Left lung (tissue), 4 donors: ENCODE measurements at regions not wholly inside any gene's neighbourhood (a gene's known extent, or its start where the extent isn't known, plus 50 kb on each side); places are given as distances from the start of the nearest gene placed in this dataset.
A peak's percentile ranks its signal among the peaks of the same experiment; 100 is the strongest.

Experiments used
- ATAC-seq: fragments of 200-7000 bp; cut with Tn5 transposase; one replicate; pipeline ENCODE4 v1.9.1; 2020; ENCODE audit warnings: moderate library complexity
- DNase-seq, 4 donors: peaks; one replicate each; pipeline ENCODE4 v3.0.0-alpha.2; 2013 to 2020
- H3K27ac ChIP-seq, 2 donors: fragments of 200-600 bp; sonication (generic) in 1 of 2; one replicate each; pipeline versions ENCODE4 v1.5.0 to v1.8.0; 2020 to 2021
- H3K27me3 ChIP-seq, 2 donors: fragments of 200-600 bp; sonication (generic) in 1 of 2; one replicate each; pipeline versions ENCODE4 v1.5.0 to v1.8.0; 2020 to 2021
- H3K36me3 ChIP-seq, 2 donors: fragments of 200-600 bp; sonication (generic) in 1 of 2; one replicate each; pipeline versions ENCODE4 v1.5.0 to v1.8.0; 2020 to 2021
- H3K4me1 ChIP-seq, 2 donors: fragments of 200-600 bp; one replicate each; pipeline ENCODE4 v1.8.0; 2021
- H3K4me3 ChIP-seq, 2 donors: fragments of 200-600 bp; sonication (generic) in 1 of 2; one replicate each; pipeline versions ENCODE4 v1.5.0 to v1.8.0; 2020 to 2021; ENCODE audit warnings: mild to moderate bottlenecking in 1 of 2
- H3K9me3 ChIP-seq, 2 donors: fragments of 200-600 bp; sonication (generic) in 1 of 2; one replicate each; pipeline versions ENCODE4 v1.5.0 to v1.8.0; 2020 to 2021
- CTCF ChIP-seq, 2 donors: fragments of 200-600 bp; sonication (generic) in 1 of 2; IDR thresholded peaks; one replicate each; pipeline versions ENCODE4 v1.5.0 to v1.8.0; 2021; ENCODE audit warnings: antibody characterized with exemption in 2 of 2
- intact Hi-C, 2 donors: fragments of 100-400 bp; cut with DNase I; formaldehyde crosslinking; loops; one replicate each; pipeline versions ENCODE4 v1.11.2 to v1.14.2; 2022
- donor health status: DM: no; HTN: yes; CAD: no.
- donor health status: DM: no; HTN: no; CAD: no.

GRCh38 chr11:41935241-41935640, 475.8 kb upstream of the LRRC4C start:
- Histone ChIP-seq H3K4me3 (no peak overlapping the region), H3K9me3 (peaks cover 0 to 3% of the 10 kb centered on the region in 2 donors), H3K36me3 (no peaks in the 10 kb centered on the region), H3K27me3 (no peaks in the 10 kb centered on the region), H3K4me1 (no peaks in the 10 kb centered on the region), H3K27ac (no peak overlapping the region)
- DNase-seq (no peak), ATAC-seq (no peak)
- intact Hi-C loops = no loop called here
- TF ChIP-seq CTCF (IDR thresholded peaks at IDR 0.05) = no peak

- peaks cover 0 to 3% of the 10 kb centered on the region in 2 donors for H3K9me3 ChIP-seq
- H3K27me3 ChIP-seq = no peaks in the 10 kb centered on the region
- TF ChIP-seq CTCF (IDR thresholded peaks at IDR 0.05) = no peak
- no peak overlapping the region for H3K27ac ChIP-seq
- H3K4me1 ChIP-seq = no peaks in the 10 kb centered on the region
- H3K4me3 ChIP-seq = no peak overlapping the region
- ATAC-seq (no peak), DNase-seq (no peak)
- intact Hi-C loops = no loop called here
- no peaks in the 10 kb centered on the region for H3K36me3 ChIP-seq
Measured at GRCh38 chr11:41935795-41936194, 476.3 kb upstream of the LRRC4C start.

- H3K4me1 ChIP-seq = no peaks in the 10 kb centered on the region
- no peaks in the 10 kb centered on the region for H3K27me3 ChIP-seq
- DNase-seq (peak in 1 of 4 donors; percentile 1), ATAC-seq (no peak)
- H3K9me3 ChIP-seq = peaks cover 0 to 4% of the 10 kb centered on the region in 2 donors
- H3K36me3 ChIP-seq = no peaks in the 10 kb centered on the region
- no peak overlapping the region for H3K4me3 ChIP-seq
- TF ChIP-seq CTCF (IDR thresholded peaks at IDR 0.05) = no peak
- intact Hi-C loops = no loop called here
- no peak overlapping the region for H3K27ac ChIP-seq
Measured at GRCh38 chr11:41943656-41944055, 484.2 kb upstream of the LRRC4C start.

- no peaks in the 10 kb centered on the region for H3K36me3 ChIP-seq
- no peak for ATAC-seq
- H3K9me3 ChIP-seq = peaks cover 0 to 4% of the 10 kb centered on the region in 2 donors
- no peak overlapping the region for H3K27ac ChIP-seq
- H3K27me3 ChIP-seq = no peaks in the 10 kb centered on the region
- H3K4me3 ChIP-seq = no peak overlapping the region
- TF ChIP-seq CTCF (IDR thresholded peaks at IDR 0.05) = no peak
- H3K4me1 ChIP-seq = no peaks in the 10 kb centered on the region
- intact Hi-C loops = no loop called here
- peak in 2 of 4 donors; percentile 2 to 39 for DNase-seq
Measured at GRCh38 chr11:41947392-41947791, 487.9 kb upstream of the LRRC4C start.

GRCh38 chr11:41950470-41951143, 491.2 kb upstream of the LRRC4C start:
- H3K9me3 ChIP-seq = peaks cover 0 to 4% of the 10 kb centered on the region in 2 donors

More at GRCh38 chr11:41950470-41951143, 491.2 kb upstream of the LRRC4C start:
- ATAC-seq = no peak
- no peaks in the 10 kb centered on the region for H3K27me3 ChIP-seq
- no peaks in the 10 kb centered on the region for H3K36me3 ChIP-seq
- no peak for DNase-seq
- no peak for TF ChIP-seq CTCF (IDR thresholded peaks at IDR 0.05)
- H3K4me1 ChIP-seq = no peaks in the 10 kb centered on the region
- no peak overlapping the region for H3K4me3 ChIP-seq
- intact Hi-C loops = loop anchor here in 1 of 2 donors (10.0 kb wide), 1 partner anchor 46 kb away; no protein-coding TSS in a partner anchor
- no peak overlapping the region for H3K27ac ChIP-seq
